Progenitor cell of endocrine pancreas (in vitro differentiated cells): ENCODE measurements at regions not wholly inside any gene's neighbourhood (a gene's known extent, or its start where the extent isn't known, plus 50 kb on each side); places are given as distances from the start of the nearest gene placed in this dataset.

ENCODE experiments used
- DNase-seq: peaks from one replicate; pipeline ENCODE4 v3.0.0; 2021; ENCODE audit warnings: low spot score; ENCODE audit not compliant: unreplicated experiment
- H3K27ac Mint-ChIP-seq: 2 replicates; pipeline ENCODE4 v1.8.0; 2021; ENCODE audit warnings: mild to moderate bottlenecking, moderate library complexity, mixed read lengths
- H3K27me3 Mint-ChIP-seq: 2 replicates; pipeline ENCODE4 v1.8.0; 2021; ENCODE audit warnings: mixed read lengths
- H3K36me3 Mint-ChIP-seq: 2 replicates; pipeline ENCODE4 v1.8.0; 2022; ENCODE audit warnings: mixed read lengths; ENCODE audit not compliant: insufficient read depth
- H3K4me1 Mint-ChIP-seq: 2 replicates; pipeline ENCODE4 v1.8.0; 2021; ENCODE audit warnings: low read depth, mixed read lengths
- H3K4me3 Mint-ChIP-seq: 2 replicates; pipeline ENCODE4 v1.8.0; 2021; ENCODE audit warnings: low read depth, mild to moderate bottlenecking, moderate library complexity, mixed read lengths
- H3K9me3 Mint-ChIP-seq: 2 replicates; pipeline ENCODE4 v1.8.0; 2021; ENCODE audit warnings: low read depth, mixed read lengths
- CTCF ChIP-seq: fragments of 200-600 bp; sonication (generic); IDR thresholded peaks from one replicate; pipeline ENCODE4 v1.5.0; 2021; ENCODE audit warnings: antibody characterized with exemption, mild to moderate bottlenecking; ENCODE audit not compliant: unreplicated experiment

DNA sequence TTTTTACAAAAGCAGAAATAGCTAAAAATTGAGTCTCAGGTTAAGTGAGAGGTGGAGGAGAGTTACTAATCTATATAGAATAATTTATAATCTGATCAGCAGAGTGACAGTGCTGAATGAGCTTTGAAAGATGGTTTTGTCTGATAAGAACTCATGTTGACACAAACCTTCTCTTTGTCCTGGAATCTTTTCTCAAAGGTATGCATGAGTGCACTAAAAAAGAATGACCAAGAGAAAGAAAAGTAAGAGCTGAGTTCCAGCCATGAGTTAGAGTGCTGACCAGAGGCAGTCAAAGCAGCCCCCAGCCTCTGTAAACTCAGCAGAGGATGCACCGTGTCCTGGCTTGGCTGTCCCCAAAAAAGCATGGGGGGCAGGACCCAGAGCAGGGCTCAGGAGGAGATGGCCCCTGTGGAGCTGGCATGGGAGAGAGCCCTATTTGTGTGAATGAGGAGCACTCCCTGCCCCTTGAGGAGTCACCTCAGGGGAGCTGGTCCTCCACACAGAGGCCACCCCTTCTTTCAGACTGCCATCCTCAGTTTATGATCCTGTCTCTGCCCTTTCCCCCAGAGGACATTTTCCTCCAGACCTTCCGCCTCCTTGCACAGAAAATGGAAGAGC, 129.8 kb downstream of the SEC23A start:
- DNase-seq, result no peak
- Mint-ChIP-seq H3K4me3 (no peak overlapping the region), H3K4me1 (no peaks in the 10 kb centered on the region), H3K27me3 (no peaks in the 10 kb centered on the region), H3K36me3 (peaks cover 1% of the 10 kb centered on the region), H3K27ac (no peak overlapping the region), H3K9me3 (peaks cover 28% of the 10 kb centered on the region)
- TF ChIP-seq CTCF, result no peak

DNA sequence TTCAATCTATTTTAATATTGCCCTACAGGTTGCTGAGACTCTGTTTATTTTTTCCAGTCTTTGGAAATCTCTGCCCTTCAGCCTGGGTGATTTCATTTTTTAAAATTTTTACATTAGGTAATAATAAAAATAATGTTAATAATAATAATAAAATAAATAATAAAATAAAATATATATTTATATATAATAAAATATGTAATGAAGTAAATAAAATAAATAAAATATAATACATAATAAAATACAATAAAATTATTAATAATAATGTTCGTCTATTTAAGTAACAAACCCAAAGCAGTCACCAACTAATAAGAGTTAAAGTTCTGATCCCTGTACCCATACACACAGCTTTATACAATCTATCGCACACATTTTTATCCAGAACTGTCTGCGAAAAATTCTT, 130.5 kb downstream of the SEC23A start:
- Mint-ChIP-seq H3K4me3 (no peak overlapping the region), H3K36me3 (no peaks in the 10 kb centered on the region), H3K9me3 (peaks cover 22% of the 10 kb centered on the region), H3K27me3 (no peaks in the 10 kb centered on the region), H3K4me1 (no peaks in the 10 kb centered on the region), H3K27ac (no peak overlapping the region)
- DNase-seq, result no peak
- TF ChIP-seq CTCF, result no peak

DNA sequence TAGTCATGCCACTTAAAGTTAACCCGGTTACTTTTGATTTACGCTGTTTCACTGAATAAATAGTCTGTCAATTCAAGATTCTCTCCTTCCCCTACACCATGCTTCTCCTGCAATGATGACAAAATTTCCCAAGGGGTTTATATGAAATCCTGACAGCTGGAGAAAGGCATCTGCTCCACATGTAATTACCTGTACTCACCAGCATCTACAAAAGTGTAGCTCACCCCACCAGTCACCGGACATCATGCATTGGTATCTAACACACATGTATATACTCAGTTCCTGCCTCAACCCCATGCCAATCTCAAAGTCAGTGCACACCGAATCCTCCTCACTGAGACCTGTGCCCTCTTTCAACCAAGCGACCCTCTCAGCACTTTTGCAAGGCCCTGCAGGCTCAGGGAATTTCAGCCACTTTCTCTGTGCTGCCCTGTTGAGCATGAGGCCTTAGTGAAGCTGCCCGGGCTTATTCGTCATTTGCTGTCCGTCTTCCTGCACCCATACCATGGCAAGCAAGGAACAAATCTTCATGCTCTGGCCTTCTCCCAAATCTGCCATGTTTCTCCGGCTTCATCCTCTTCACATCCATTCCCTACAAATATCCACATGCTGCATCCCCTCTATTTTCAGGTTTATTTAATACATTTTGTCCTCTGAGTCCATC, 131.6 kb downstream of the SEC23A start:
- Mint-ChIP-seq H3K27me3 (no peaks in the 10 kb centered on the region), H3K36me3 (no peaks in the 10 kb centered on the region), H3K27ac (no peak overlapping the region), H3K4me3 (no peak overlapping the region), H3K4me1 (no peaks in the 10 kb centered on the region), H3K9me3 (peaks cover 12% of the 10 kb centered on the region)
- no peak for DNase-seq
- no peak for TF ChIP-seq CTCF

DNA sequence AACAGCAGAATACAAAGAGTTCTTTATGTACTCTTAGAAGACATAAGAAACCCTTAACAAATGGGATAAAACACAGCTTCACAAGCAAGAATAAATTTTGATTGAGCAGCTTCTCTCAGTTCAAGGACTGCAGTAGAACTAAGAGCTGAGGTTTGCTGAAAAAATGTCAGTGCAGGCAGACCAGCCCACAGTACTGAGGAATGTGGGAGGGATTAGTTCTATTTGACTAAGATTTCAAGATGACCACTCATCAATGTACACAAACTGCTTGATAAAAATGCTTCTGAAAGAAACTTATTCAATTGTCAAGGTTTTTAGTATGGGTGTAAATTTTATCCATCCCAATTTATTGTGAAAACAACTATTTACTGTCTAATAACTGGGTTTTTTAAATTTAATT, 138.4 kb downstream of the SEC23A start:
- Mint-ChIP-seq H3K4me3 (no peak overlapping the region), H3K36me3 (no peaks in the 10 kb centered on the region), H3K9me3 (no peaks in the 10 kb centered on the region), H3K27me3 (no peaks in the 10 kb centered on the region), H3K4me1 (peaks cover 4% of the 10 kb centered on the region), H3K27ac (no peak overlapping the region)
- no peak for DNase-seq
- TF ChIP-seq CTCF, result no peak

DNA sequence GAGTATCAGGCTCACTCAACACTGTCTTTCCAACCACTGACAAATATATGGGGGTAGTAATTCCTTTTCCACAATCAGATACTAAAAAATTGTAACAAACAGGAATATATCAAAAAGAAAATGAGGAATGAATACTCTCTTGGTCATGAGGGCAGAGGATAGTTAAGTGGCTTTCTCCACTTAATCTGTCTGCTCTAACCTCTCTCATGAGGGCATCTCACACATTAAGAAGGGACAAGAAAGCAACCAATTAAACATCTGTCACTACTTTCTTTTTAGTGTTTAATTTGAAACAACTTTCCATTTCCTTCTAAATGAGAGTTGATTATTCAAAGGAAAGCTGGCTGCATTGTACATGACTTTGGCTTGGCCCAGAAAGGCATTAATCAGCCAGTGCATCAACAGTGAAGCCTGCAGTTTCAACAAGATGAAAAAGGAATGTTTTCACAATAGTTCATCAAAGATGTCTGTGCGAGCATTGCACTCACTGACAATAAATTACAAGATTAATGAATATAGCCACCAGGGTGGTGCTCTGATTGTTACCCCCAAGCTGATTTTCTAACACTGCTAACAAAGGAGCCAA, 142.0 kb downstream of the SEC23A start:
- H3K9me3 Mint-ChIP-seq, result no peaks in the 10 kb centered on the region
- no peak for DNase-seq
- no peaks in the 10 kb centered on the region for H3K36me3 Mint-ChIP-seq
- H3K4me1 Mint-ChIP-seq, result peaks cover 6% of the 10 kb centered on the region
- no peaks in the 10 kb centered on the region for H3K27me3 Mint-ChIP-seq
- no peak overlapping the region for H3K27ac Mint-ChIP-seq
- TF ChIP-seq CTCF, result no peak
- no peak overlapping the region for H3K4me3 Mint-ChIP-seq
